NCI-H69 (cell line): ENCODE measurements at regions not wholly inside any gene's neighbourhood (a gene's known extent, or its start where the extent isn't known, plus 50 kb on each side); places are given as distances from the start of the nearest gene placed in this dataset.
"Not testable (repeated sequence)": the region's sequence is repeated elsewhere in the genome, so short reads cannot be mapped to it uniquely, and the experiment has no call there.

Experiments used
- DNase-seq: peaks from one replicate; lab custom pipeline; 2025; lab: John Stamatoyannopoulos, UW

DNA sequence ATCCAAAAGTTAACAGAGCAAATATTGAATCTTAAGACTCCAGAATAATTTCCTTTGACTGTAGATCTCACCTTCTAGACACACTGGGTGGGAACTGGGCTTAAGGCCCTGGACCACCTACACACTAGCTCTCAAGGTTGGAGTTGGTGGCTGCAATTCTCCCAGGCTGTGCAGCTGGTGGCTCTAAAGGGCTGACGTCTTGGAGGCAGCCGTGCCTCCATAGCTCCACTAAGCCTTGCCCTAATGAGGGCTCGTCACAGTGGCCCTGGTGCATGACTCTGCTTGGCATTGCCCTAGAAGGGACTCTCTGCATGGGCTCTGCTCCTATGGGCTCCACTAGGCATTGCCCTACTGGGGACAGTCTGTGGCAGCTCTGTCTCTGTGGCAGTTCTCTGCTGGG, 1005.2 kb downstream of the CCSER2 start:
- DNase-seq = no peak

DNA sequence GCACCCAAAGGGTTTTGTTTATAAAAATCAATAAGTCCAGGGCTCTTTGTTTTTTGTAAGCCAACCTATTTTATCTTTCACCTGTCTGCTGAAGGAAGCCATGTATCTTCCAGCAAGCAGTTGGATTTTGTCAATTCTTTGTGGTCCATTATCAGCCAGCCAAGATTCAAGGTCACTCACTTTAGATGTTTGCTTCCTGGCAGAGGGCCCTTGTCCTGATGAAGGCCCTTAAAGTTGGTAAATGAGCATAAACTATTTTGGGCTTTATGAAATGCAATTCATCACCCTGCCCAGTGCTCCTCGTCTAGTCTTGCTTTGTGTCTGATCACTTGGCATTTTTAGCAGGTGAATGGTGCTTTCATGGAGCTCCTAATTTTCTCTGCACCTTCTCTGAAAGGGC, 1004.2 kb downstream of the GRID1 start:
- no peak for DNase-seq

DNA sequence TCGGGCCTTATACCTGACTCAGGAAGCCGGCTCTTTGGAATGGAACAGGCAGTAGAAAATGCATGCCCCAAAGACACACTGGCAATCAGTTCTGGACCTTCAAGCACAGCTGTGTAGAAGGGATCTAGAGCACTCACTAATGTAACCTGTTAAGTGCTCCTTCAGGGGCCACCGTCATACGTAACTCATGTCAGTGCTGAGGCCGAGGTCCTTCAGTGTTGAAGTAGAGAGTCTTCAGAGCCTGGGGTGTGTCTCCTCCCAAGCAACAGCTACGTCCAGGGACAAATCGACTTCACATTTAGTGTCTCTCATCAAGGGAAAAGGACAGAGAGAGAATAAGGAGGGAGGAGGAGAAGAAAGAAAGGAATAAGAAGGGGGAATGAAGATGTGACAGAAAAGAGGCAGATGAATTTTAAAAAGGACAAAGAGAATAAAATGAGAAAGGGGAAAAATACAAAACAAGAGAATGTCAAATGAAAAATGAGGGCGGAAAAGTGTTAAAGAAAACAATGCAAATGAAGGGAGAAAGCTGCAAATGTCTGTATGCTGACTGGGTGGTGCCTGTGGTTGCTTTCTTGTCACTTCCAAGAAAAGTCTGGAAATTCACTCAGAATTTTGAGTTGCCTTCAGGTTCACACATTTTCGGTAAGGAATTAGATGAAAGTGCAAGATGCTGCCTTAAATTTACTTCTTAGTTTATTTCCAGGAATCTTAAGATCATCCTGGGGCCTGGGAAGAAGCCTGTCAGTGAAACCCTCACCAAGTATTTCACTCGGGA, 989.4 kb downstream of the GRID1 start:
- DNase-seq = no peak

DNA sequence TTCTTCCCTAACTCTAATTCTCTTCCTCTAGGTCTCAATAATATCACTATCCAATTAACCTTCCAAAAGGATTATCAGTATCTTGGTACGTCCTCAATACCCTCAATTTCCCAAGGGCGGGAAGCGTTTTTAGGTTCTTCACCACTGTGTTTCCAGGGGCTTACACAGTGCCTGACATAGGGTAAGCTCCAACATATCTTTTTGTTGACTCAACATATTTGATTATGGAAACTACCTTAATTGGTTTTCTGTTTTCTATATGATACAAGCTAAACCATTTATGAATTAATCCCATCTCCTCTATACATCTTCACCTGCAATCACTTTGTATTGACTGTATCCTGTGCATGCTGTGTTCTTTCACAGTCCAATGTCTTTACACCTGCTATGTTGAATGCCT, 987.3 kb downstream of the GRID1 start:
- DNase-seq = no peak

DNA sequence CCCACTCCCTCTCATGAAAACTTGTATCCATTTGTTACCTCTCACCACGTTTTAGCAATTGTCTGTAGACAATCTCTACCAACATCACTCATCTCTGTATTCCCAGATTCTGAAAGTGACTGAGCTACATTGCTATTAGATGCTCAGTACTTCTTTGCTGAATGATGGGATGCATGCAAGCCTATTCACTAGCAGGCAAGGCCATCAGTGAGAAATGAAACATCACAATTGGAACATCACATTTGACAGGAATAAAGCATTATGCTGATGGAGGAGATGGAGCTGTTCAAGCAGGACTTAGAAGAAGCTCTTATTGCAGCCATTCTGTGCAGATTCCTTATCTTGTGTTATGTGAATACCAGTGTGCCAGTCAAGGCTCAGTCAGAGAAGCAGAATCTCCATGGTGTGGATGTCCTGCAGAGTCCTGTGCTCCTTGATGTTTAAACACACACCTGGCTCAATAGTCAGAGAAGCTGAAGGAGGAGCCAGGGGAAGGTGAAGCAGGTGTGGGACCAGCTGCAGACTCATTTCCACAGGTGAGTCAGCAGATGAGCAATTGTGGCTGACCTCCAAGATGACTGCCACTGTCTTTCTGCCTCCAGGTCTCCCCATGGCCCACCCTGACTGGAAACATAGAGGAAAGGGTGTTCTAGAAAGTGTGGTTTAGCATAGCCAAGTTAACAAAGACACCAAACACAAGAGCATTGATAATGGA, 965.5 kb downstream of the GRID1 start:
- DNase-seq = peak; percentile 45

DNA sequence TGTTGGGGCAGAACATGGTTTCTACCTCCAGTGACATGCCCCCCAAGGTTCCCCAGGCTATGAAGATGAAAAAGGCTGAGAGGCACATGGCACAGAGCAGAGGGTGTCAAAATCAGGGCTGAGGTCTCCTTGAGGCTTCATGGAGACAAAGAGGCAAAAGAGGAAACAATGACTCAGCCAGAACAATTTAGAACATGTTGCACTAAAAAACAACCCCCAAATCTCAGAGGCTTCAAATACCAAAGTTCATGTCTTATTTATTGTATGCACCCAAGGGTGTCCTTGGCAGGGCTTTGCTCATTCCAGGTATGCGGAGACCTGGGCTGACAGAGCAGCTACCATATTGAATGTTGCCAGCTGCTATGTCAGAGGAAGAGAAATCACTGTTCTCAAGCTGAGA, 964.1 kb downstream of the GRID1 start:
- DNase-seq = no peak

DNA sequence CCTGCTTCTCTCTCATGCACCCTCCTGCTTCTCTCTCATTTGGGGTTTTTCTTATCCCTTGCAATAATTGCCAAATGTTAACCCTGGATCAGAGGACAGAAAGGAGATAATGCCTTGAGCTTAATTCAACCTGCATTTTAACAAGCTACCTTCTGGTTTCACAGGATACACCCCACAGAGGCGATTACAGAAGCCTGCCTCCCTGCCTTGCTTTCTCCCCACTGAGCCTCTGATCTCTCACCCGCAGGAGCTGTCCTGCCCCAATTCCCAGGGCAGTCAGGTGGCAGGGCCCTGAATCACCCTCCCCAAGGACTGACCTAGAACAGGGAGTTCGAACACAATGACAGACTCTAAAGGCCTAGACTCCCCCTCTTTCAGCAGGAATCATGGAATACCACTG, 959.5 kb downstream of the GRID1 start:
- no peak for DNase-seq

DNA sequence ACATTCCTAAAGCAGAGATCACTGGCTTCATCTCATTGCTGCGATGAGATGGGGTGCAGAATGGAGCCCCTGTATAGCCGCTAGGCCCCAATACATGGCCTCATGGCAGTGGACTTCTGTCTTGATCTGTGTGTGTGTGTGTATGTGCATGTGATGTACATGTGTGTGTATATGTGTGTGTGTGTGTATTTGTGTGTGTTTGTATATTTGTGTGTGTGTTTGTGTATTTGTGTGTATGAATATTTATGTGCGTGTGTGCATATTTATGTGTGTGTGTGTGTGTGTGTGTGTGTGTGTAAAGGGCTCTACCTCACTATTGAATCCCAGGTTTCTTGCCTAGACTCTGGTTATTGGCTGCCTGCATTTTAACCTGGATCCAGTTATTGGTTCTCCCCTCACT, 958.2 kb downstream of the GRID1 start:
- DNase-seq = no peak

DNA sequence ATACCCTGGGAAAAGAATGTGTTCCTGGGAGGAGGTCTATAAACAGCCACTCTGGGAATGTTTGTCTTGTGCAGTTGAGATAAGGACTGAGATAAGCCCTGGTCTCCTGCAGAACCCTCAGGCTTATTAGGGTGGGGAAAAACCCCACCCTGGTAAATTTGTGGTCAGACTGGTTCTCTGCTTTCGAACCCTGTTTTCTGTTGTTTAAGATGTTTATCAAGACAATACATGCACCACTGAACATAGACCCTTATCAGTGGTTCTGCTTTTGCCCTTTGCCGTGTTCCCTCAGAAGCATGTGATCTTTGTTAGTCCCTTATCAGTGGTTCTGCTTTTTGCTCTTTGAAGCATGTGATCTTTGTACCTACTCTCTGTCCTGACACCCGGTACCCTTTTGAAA, 956.0 kb downstream of the GRID1 start:
- DNase-seq = not testable (repeated sequence)

DNA sequence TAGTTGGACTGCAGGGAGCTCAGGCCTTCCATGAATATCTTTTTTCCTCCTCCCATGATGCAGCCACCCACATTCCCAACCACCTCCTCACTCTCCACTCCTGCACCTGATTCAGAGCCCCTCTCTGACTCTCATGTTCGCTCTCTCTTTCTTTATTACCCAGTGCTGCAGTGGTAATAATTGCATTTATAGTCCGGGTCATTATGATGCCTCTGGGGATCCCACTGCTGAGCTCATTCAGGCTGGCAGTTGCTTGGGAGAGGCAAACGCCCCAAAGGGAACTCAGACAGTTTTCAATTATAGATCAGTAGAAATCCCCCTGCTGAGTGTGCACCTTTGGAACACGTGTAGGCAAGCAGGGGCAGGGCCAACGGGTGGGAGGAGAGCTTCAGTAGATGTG, 953.0 kb downstream of the GRID1 start:
- DNase-seq = peak; percentile 80

DNA sequence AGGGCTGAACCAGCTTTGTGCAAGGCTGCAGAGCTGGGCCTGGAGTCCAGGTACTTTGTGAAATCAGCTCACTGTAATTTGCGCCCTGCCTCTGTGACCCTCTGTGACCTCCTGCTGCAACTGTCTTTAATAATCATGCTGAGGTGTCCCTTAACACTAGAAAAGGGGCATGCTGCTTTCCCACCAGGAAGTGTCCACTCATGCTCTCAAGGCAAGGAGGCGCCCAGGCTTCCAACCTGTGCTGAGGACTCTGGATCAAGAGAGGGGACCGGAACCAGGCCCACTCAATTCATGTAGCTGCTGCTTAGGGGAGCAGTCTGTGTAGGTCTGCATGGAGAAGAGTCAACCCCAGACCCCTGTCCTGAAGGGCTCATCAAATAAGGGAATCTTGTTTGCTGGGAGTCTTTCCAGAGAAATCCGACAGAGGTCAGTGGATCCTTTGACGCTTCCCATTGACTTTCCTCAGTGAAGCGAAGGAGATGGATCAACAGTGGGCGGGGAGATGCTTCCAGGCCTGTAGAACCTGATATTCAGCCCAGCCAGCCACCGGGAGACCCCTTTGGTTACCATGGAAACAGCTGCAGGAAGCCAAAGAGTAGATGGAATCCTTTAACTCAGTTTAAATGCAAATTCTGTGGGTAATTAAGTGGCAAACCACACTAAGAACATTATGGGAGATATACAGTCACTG, 945.9 kb downstream of the GRID1 start:
- DNase-seq = no peak

DNA sequence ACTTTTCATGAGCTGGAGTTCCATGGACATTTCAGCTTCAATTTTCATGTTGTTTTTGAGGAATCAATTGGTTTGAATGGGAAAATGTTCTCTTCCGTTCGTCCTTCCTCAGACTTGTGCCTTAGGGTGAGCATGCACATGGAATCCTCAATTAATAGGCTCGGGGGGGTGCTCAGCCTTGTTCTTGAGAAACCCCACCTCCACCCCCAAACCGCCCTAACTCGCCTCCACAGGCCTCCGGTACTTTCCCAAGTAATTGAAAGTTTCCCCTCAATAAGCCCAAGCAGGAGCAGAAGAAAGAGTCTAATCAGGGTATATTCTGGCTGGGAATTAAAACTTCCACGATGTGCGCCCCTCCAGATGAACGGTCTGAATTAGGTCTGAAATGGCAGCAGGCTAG, 945.2 kb downstream of the GRID1 start:
- DNase-seq = no peak

DNA sequence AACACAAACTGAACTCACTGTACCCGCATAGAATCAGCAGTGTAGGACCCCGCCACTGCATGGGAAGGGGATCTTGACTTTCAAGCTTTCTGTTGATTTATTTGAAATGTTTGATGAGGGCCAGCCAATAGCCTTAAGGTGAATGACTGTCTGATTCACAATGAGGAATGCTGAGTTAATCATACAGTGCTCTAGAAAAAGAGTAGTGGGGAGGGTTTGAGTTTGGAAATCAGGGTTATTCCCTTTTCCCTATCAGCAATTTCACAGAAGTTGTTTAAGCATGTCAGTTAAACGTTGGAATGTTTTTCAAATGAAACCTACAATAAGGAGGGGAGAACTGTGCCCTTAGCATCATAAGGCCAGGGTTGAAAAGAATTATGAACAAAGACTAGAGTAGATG, 937.5 kb downstream of the GRID1 start:
- DNase-seq = no peak

DNA sequence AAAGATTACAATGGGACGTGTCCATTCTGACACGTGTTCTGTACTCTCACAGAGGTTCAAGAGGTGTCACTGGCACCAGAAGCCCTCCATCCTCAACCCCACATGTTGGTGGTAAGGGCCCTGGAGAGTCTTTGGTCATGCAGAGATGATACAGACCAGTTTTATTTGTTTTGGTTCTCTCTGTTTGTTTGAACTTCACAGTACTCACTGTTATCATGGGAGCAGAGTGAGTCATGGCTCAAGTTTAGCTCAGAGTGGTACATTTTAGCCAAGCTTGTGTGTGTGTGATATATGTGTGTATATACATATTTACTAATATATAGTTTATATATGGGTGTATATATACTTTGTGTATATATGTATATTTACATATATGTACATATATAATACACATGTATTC, 935.6 kb downstream of the GRID1 start:
- peak; percentile 19 for DNase-seq

DNA sequence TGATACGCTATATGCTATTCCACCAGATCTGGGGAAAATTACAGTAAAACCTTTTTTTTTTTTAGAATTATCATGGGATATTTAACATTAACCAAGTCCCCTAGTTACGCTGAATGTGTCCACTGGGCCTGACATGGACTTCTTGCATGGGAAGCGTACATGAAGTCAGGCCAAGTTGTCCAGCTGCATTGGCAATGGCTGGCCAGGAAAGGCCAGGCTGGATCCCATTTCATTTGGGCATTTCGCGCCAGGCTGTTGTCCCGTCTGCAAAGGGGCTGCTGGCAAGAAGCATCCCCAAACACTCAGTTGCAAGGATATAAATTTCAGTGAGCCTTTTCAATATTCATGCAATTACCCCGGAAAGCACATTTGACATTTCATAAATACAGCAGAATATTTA, 933.3 kb downstream of the GRID1 start:
- DNase-seq = no peak

DNA sequence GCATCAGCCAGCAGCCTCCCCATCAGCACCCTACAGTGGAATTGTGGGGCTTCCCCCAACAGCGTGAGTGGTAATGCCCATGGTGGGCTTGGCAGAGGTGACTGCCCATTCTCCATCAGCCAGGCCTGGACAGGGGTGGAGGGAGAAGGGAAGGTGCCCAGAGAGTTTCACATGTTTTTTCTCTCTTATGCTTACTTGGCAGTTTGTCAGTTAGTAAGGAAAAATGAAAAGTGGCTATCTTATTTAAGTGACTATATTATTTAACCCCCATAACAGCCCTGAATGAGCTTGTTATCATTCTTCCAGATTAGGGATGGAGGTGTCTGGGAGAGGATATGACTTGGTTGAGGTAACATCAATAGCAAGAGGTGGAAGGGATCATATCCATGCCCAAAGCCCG, 921.7 kb downstream of the GRID1 start:
- DNase-seq = no peak

DNA sequence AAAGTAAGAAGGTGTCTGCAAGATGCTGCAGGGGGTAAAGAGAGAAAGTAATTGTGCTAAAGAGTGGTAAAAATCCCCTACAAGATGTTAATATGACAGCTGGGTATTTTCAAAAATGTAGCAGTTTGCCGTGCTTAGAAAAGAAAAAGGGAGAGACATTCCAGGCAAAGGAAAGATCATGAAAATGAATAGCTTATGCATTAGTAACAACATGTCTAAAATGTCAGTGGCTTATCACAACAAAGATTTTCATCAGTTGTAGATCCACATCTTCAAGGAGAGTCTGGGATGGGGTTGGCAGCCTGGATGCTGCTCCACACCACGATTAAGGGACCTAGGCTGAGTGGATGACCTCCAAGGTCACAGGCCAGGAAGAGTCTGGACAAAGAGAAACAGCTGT, 920.9 kb downstream of the GRID1 start:
- no peak for DNase-seq

DNA sequence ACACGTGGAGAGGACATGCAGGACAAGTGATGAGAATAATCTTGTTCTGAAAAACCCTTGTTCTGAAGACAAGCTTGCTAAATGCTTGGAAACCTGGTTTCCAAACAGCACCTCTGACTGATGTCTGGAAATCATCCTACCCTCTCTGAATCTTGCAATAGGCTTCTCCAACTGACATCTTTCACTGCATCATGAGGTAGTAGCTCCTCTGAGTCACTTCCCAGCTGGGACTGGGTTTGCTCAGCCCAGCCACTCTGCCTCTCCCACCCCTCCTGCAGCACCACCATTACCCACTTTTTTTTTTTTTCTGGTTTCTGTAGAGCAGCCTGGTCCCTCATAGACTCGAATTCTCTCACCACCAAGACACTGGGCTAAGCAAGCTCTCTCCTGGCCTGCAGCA, 919.8 kb downstream of the GRID1 start:
- no peak for DNase-seq

DNA sequence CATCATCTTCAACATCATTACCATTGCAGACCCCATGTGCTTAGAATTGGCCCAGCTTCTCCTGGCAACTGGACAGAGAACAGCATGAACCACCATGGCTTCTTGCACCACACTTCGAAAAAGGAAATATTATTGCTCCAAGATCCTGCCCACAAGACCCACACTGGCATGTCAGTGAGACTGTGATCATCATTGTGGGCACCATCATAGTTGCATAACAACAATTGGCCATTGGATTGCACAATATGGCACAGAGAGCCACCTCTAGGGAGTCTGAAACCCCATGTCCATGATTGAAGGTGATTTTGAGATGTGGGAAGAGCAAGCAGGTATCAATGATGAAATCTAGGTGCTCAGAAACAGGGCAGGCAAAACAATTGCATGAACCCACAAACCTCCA, 918.9 kb downstream of the GRID1 start:
- no peak for DNase-seq

DNA sequence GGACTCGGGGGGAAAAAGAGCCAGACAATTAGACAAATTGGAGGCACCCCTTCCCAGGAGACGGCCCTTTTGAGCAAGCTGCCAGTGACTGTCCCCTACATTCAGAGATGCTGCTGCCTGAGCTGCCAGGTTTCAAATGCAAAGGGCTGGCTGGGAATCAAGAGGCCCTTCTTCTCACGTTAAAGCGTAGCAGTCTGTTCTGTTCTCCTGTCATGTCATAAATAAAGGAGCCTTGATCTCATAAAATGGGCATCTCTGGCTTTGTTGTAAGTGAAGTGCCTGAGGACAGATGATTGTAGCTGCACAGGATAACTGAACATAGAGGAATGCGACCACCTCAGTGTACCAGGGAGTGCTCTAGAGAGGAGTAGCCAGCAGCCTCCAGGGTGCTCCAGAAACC, 917.9 kb downstream of the GRID1 start:
- DNase-seq = no peak

DNA sequence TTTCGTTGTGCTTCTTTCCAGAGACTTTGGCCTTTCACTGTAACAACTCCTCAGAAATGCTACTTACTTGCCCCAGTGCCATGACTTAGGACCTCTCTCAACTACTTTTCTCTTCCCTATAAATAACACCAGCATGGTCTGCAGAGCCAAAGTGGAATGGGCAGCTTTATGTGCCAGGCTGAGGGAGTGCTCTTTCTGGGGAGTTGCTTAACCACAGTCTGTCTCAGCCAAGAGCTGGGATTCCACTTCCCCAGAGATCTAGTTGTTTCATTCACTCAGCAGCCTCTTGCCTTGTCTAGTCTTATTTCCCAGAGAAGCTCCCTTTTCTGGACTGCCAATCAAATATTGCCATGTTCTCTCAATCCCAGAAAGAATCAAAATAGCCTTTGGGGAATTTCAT, 912.2 kb downstream of the GRID1 start:
- no peak for DNase-seq

DNA sequence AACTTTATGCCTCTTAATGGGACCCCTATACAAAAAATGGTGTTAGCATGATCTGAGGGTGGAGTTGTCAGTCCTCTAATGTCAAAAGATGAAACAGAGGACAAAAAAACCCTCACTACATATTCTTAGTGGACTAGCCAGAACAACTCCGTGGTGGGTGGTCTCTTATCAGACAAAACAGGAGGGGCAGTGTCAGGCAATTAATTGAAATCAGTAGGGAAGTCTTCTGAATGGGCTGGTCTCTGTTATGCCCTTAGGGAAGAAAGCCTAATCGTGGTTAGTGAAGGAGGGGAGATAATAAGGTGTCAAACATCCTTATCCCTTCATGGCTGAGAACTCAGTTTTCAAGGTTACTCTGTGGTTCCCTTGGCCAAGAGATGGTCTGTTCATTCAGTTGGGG, 909.4 kb downstream of the GRID1 start:
- peak; percentile 11 for DNase-seq

DNA sequence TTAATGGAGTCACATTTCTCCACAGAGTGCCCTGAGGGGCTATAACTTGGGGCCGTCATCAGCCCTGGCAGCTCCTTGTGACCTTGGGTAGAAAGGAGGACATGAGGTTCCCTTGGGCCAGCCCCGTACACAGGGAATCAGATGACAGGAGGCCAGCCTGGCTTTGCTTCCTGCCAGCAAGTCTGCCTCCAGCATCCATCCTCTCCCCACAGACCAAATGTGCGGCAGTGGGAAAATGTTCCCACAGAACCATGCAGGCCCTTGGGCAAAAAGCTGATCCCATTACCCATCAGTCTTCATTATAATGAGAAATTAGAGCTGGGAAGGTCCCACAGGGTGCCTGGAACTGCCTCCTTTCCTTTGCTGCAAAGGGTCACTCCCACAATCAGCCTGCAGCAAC, 908.3 kb downstream of the GRID1 start:
- DNase-seq = no peak
